ENCODE measurements at regions not wholly inside any gene's neighbourhood (a gene's known extent, or its start where the extent isn't known, plus 50 kb on each side); places are given as distances from the start of the nearest gene placed in this dataset.

- H3K4me1 ChIP-seq (ENCODE audit: insufficient read depth, low read length), result no peaks in the 10 kb centered on the region
- no peaks in the 10 kb centered on the region for H3K36me3 ChIP-seq (ENCODE audit: insufficient read depth, low read length)
- no peak for TF ChIP-seq EZH2 (IDR thresholded peaks at IDR 0.05; ENCODE audit: insufficient read depth, low read length)
- no peak for TF ChIP-seq CTCF (IDR thresholded peaks at IDR 0.05; ENCODE audit: insufficient read depth, low read depth, low read length)
- no peaks in the 10 kb centered on the region for H3K27me3 ChIP-seq (ENCODE audit: insufficient read depth, low read length)
- FAIRE-seq, result no peak
- no peaks in the 10 kb centered on the region for H3K9me3 ChIP-seq (ENCODE audit: insufficient read depth, low read depth, low read length)
- Mint-ChIP-seq H3K4me1 (ENCODE audit: low read depth, unreplicated experiment) (peaks cover 8% of the 10 kb centered on the region), H3K4me3 (ENCODE audit: unreplicated experiment) (no peak overlapping the region), H3K9me3 (ENCODE audit: unreplicated experiment) (peaks cover 2% of the 10 kb centered on the region), H3K27ac (ENCODE audit: unreplicated experiment) (no peak overlapping the region), H3K27me3 (ENCODE audit: low read depth, unreplicated experiment) (no peaks in the 10 kb centered on the region), H3K36me3 (ENCODE audit: low read depth, unreplicated experiment) (no peaks in the 10 kb centered on the region)
- H4K20me1 ChIP-seq (ENCODE audit: insufficient read depth, low read length), result no peaks in the 10 kb centered on the region
- no peak overlapping the region for H3K4me3 ChIP-seq (ENCODE audit: insufficient read depth, low read depth, low read length)
- H2AFZ ChIP-seq (ENCODE audit: low read depth, low read length), result no peak overlapping the region
- H3K9ac ChIP-seq (ENCODE audit: low read length), result no peak overlapping the region
- H3K27ac ChIP-seq (ENCODE audit: low read depth, low read length), result no peak overlapping the region
- DNase-seq (ENCODE audit: low read depth), result no peak
- no peak overlapping the region for H3K4me2 ChIP-seq (ENCODE audit: low read length)
- no peaks in the 10 kb centered on the region for H3K79me2 ChIP-seq (ENCODE audit: insufficient read depth, low read length)
Observed at GRCh38 chr3:65234499-65234898, 546.7 kb upstream of the ADAMTS9 start.

GRCh38 chr3:65233561-65233960 is 545.8 kb upstream of the ADAMTS9 start:
- DNase-seq (ENCODE audit: low read depth), result peak; percentile 40
- Histone ChIP-seq H4K20me1 (ENCODE audit: insufficient read depth, low read length) (no peaks in the 10 kb centered on the region), H3K4me3 (ENCODE audit: insufficient read depth, low read depth, low read length) (no peak overlapping the region), H3K9ac (ENCODE audit: low read length) (no peak overlapping the region), H3K9me3 (ENCODE audit: insufficient read depth, low read depth, low read length) (no peaks in the 10 kb centered on the region), H3K4me1 (ENCODE audit: insufficient read depth, low read length) (no peaks in the 10 kb centered on the region), H3K4me2 (ENCODE audit: low read length) (no peak overlapping the region), H3K79me2 (ENCODE audit: insufficient read depth, low read length) (no peaks in the 10 kb centered on the region), H3K27me3 (ENCODE audit: insufficient read depth, low read length) (no peaks in the 10 kb centered on the region), H2AFZ (ENCODE audit: low read depth, low read length) (no peak overlapping the region), H3K27ac (ENCODE audit: low read depth, low read length) (no peak overlapping the region), H3K36me3 (ENCODE audit: insufficient read depth, low read length) (no peaks in the 10 kb centered on the region)
- Mint-ChIP-seq H3K27ac (ENCODE audit: unreplicated experiment) (peak overlapping the region; percentile 10), H3K4me1 (ENCODE audit: low read depth, unreplicated experiment) (peaks cover 8% of the 10 kb centered on the region), H3K36me3 (ENCODE audit: low read depth, unreplicated experiment) (no peaks in the 10 kb centered on the region), H3K9me3 (ENCODE audit: unreplicated experiment) (peaks cover 2% of the 10 kb centered on the region), H3K27me3 (ENCODE audit: low read depth, unreplicated experiment) (peaks cover 3% of the 10 kb centered on the region), H3K4me3 (ENCODE audit: unreplicated experiment) (no peak overlapping the region)
- no peak for TF ChIP-seq CTCF (IDR thresholded peaks at IDR 0.05; ENCODE audit: insufficient read depth, low read depth, low read length)
- no peak for TF ChIP-seq EZH2 (IDR thresholded peaks at IDR 0.05; ENCODE audit: insufficient read depth, low read length)
- FAIRE-seq, result no peak

GRCh38 chr3:65231544-65231943 is 543.7 kb upstream of the ADAMTS9 start:
- Histone ChIP-seq H3K4me2 (ENCODE audit: low read length) (no peak overlapping the region), H2AFZ (ENCODE audit: low read depth, low read length) (no peak overlapping the region), H3K27ac (ENCODE audit: low read depth, low read length) (no peak overlapping the region), H3K4me1 (ENCODE audit: insufficient read depth, low read length) (no peaks in the 10 kb centered on the region), H3K27me3 (ENCODE audit: insufficient read depth, low read length) (no peaks in the 10 kb centered on the region), H3K9ac (ENCODE audit: low read length) (no peak overlapping the region), H3K9me3 (ENCODE audit: insufficient read depth, low read depth, low read length) (no peaks in the 10 kb centered on the region), H3K79me2 (ENCODE audit: insufficient read depth, low read length) (no peaks in the 10 kb centered on the region), H3K4me3 (ENCODE audit: insufficient read depth, low read depth, low read length) (no peak overlapping the region), H3K36me3 (ENCODE audit: insufficient read depth, low read length) (no peaks in the 10 kb centered on the region), H4K20me1 (ENCODE audit: insufficient read depth, low read length) (no peaks in the 10 kb centered on the region)
- Mint-ChIP-seq H3K27ac (ENCODE audit: unreplicated experiment) (no peak overlapping the region), H3K27me3 (ENCODE audit: low read depth, unreplicated experiment) (peaks cover 3% of the 10 kb centered on the region), H3K4me3 (ENCODE audit: unreplicated experiment) (no peak overlapping the region), H3K9me3 (ENCODE audit: unreplicated experiment) (no peaks in the 10 kb centered on the region), H3K36me3 (ENCODE audit: low read depth, unreplicated experiment) (no peaks in the 10 kb centered on the region), H3K4me1 (ENCODE audit: low read depth, unreplicated experiment) (peaks cover 8% of the 10 kb centered on the region)
- TF ChIP-seq CTCF (IDR thresholded peaks at IDR 0.05; ENCODE audit: insufficient read depth, low read depth, low read length) (no peak), EZH2 (IDR thresholded peaks at IDR 0.05; ENCODE audit: insufficient read depth, low read length) (no peak)
- FAIRE-seq (no peak), DNase-seq (ENCODE audit: low read depth) (no peak)
